ENCODE measurements at regions not wholly inside any gene's neighbourhood (a gene's known extent, or its start where the extent isn't known, plus 50 kb on each side); places are given as distances from the start of the nearest gene placed in this dataset.

GRCh38 chr1:82565146-82565545 lies 764.4 kb downstream of the ADGRL2 start:
- H3K27ac ChIP-seq = peak overlapping the region in 2 of 4 donors; percentile 39 to 60
- no peaks in the 10 kb centered on the region for H3K27me3 ChIP-seq
- DNase-seq = no peak

DNA sequence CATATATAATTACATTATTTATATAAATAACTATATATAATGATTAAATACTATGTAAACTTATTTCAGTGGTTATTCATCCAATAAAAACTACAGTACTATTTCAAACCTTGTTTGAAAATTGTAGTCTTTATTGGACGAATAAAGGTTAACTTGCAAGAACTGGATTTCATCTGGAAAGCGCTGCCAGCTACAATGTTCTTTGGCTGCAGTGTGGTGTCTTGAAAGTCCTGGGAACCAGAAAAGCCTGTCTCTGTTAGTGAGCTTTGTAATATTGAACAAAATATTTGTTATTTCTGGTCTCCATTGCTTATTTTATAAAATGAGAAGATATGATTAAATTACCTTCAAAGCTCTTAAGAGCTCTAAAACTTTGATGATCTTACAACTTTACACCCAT lies 763.6 kb downstream of the ADGRL2 start:
- intact Hi-C loops (cut with DNase I) = no loop called here
- WGBS, 2 donors = 27 to 43% methylated on average over 2 of the region's 2 CpGs
- Histone ChIP-seq H3K4me3 (no peak overlapping the region), H3K27ac (peak overlapping the region in 1 of 4 donors; percentile 60), H3K36me3 (no peaks in the 10 kb centered on the region), H3K9me3 (no peaks in the 10 kb centered on the region), H3K4me1 (peaks cover 6 to 33% (median 10%) of the 10 kb centered on the region in 3 donors), H3K27me3 (no peaks in the 10 kb centered on the region)
- DNase-seq = no peak
- TF ChIP-seq POLR2A (IDR thresholded peaks at IDR 0.05) = no peak
- TF ChIP-seq, protein P1, sequence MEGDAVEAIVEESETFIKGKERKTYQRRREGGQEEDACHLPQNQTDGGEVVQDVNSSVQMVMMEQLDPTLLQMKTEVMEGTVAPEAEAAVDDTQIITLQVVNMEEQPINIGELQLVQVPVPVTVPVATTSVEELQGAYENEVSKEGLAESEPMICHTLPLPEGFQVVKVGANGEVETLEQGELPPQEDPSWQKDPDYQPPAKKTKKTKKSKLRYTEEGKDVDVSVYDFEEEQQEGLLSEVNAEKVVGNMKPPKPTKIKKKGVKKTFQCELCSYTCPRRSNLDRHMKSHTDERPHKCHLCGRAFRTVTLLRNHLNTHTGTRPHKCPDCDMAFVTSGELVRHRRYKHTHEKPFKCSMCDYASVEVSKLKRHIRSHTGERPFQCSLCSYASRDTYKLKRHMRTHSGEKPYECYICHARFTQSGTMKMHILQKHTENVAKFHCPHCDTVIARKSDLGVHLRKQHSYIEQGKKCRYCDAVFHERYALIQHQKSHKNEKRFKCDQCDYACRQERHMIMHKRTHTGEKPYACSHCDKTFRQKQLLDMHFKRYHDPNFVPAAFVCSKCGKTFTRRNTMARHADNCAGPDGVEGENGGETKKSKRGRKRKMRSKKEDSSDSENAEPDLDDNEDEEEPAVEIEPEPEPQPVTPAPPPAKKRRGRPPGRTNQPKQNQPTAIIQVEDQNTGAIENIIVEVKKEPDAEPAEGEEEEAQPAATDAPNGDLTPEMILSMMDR (IDR thresholded peaks at IDR 0.05) = no peak

More at GRCh38 chr1:82565146-82565545, 764.4 kb downstream of the ADGRL2 start:
- no peak overlapping the region for H3K4me3 ChIP-seq
- 13 to 44% methylated on average over 3 of the region's 3 CpGs for WGBS, 2 donors
- H3K36me3 ChIP-seq = no peaks in the 10 kb centered on the region
- intact Hi-C loops (cut with DNase I) = no loop called here
- H3K4me1 ChIP-seq = peaks cover 6 to 33% (median 10%) of the 10 kb centered on the region in 3 donors
- H3K9me3 ChIP-seq = no peaks in the 10 kb centered on the region
- TF ChIP-seq, protein P1 (IDR thresholded peaks at IDR 0.05) = peak in 3 of 6 experiments; percentile 7 to 20 (median 13)
- no peak for TF ChIP-seq POLR2A (IDR thresholded peaks at IDR 0.05)

DNA sequence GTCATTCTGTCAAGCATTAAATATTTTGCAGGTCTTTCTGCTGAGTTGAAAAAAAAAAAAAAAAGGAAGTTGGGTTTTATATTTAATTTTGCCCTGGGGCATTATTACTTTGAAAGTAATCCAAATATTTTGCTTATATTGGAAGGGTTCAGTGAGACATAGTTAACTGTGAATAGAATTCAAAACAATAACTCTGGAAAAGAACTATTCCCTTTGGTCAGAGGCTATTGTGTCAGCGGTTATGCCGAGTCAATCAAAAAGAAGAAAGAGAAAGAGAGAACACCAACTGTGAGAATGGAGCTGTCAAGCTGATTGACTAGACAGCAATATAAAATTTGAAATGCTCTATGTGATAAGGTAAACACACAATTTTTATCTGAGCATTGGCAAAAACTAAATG lies 761.7 kb downstream of the ADGRL2 start:
- DNase-seq = no peak
- H3K4me3 ChIP-seq = no peak overlapping the region
- peaks cover 6 to 33% (median 10%) of the 10 kb centered on the region in 3 donors for H3K4me1 ChIP-seq
- intact Hi-C loops (cut with DNase I) = no loop called here
- TF ChIP-seq POLR2A (IDR thresholded peaks at IDR 0.05) = no peak
- TF ChIP-seq, protein P1 (IDR thresholded peaks at IDR 0.05) = no peak
- WGBS, 2 donors = 23 to 29% methylated on average over 2 of the region's 2 CpGs
- no peaks in the 10 kb centered on the region for H3K36me3 ChIP-seq
- H3K9me3 ChIP-seq = no peaks in the 10 kb centered on the region
- H3K27ac ChIP-seq = no peak overlapping the region
- no peaks in the 10 kb centered on the region for H3K27me3 ChIP-seq

DNA sequence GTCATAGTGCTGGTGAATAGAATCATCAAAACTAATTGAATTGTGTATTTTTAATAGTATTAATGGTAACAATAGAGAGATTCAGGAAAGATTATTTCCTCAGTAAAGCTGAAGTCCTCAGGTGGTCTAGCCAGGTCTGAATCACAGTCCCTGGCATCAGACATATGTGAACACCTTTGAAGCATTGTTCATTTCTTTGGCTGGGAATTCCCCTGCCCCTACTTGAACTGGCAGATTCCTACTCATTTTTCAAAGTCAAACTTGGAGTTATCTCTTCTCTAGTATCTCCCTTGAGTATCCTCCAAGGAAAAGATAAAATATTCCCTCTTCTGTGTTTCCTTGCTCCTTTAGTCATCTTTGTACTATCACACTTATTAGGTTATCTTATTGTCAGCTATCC lies 759.8 kb downstream of the ADGRL2 start:
- no peak overlapping the region for H3K4me3 ChIP-seq
- no peak overlapping the region for H3K27ac ChIP-seq
- TF ChIP-seq, protein P1 (IDR thresholded peaks at IDR 0.05) = no peak
- TF ChIP-seq POLR2A (IDR thresholded peaks at IDR 0.05) = no peak
- intact Hi-C loops (cut with DNase I) = no loop called here
- no peaks in the 10 kb centered on the region for H3K36me3 ChIP-seq
- DNase-seq = no peak
- H3K4me1 ChIP-seq = peaks cover 6 to 29% (median 10%) of the 10 kb centered on the region in 3 donors
- H3K9me3 ChIP-seq = no peaks in the 10 kb centered on the region
- H3K27me3 ChIP-seq = no peaks in the 10 kb centered on the region

DNA sequence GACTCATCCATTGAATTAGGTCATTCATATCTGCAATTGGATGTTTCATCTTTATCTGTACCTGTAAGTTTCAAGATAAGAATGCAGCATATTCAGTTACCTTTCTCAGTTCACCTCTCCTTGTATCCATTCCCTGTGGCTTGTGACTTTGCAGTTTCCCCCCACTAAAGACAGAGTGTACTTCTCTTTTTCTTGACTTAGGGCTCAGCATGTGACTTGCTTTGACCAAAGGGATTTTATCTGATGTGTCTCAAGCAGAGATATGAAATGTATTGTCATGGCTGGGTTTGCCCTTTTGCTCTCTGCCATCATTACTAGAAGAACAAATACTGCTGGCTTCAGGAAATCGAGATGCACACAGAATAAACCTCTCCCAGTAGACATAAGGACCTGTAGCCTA lies 754.8 kb downstream of the ADGRL2 start:
- DNase-seq = no peak
- 10 to 36% methylated on average over 1 of the region's 1 CpG for WGBS, 2 donors
- no peak overlapping the region for H3K27ac ChIP-seq
- no peak overlapping the region for H3K4me3 ChIP-seq
- H3K9me3 ChIP-seq = no peaks in the 10 kb centered on the region
- no peaks in the 10 kb centered on the region for H3K27me3 ChIP-seq
- no peaks in the 10 kb centered on the region for H3K4me1 ChIP-seq
- no peaks in the 10 kb centered on the region for H3K36me3 ChIP-seq
- intact Hi-C loops (cut with DNase I) = no loop called here
- TF ChIP-seq POLR2A (IDR thresholded peaks at IDR 0.05) = no peak
- TF ChIP-seq, protein P1 (IDR thresholded peaks at IDR 0.05) = no peak
